ENCODE measurements at regions not wholly inside any gene's neighbourhood (a gene's known extent, or its start where the extent isn't known, plus 50 kb on each side); places are given as distances from the start of the nearest gene placed in this dataset.

GRCh38 chr6:23608931-23609435 lies 517.0 kb upstream of the NRSN1 start:
- TF ChIP-seq CTCF (IDR thresholded peaks at IDR 0.05 in 8 of 11, conservative IDR thresholded peaks at IDR 0.05 in 3 of 11), result no peak
- no peak for TF ChIP-seq POLR2A (IDR thresholded peaks at IDR 0.05)
- TF ChIP-seq POLR2AphosphoS5 (IDR thresholded peaks at IDR 0.05), result no peak
